NT2/D1 (cell line): ENCODE measurements at regions not wholly inside any gene's neighbourhood (a gene's known extent, or its start where the extent isn't known, plus 50 kb on each side); places are given as distances from the start of the nearest gene placed in this dataset.

ENCODE experiments used
- SUZ12 ChIP-seq: IDR thresholded peaks from 2 replicates; pipeline ENCODE4 v1.6.1; 2011; ENCODE audit not compliant: insufficient read length, insufficient read depth; ENCODE audit errors: extremely low read depth
- YY1 ChIP-seq: IDR thresholded peaks from 2 replicates; pipeline ENCODE4 v1.6.1; 2011; ENCODE audit not compliant: insufficient read length, insufficient read depth
- ZNF274 ChIP-seq: IDR thresholded peaks from 2 replicates; pipeline ENCODE4 v1.6.1; 2011; ENCODE audit warnings: mild to moderate bottlenecking, low read depth, low read length

- TF ChIP-seq SUZ12 (no peak), YY1 (no peak), ZNF274 (no peak)
These were observed 132.1 kb downstream of the DYRK2 start for GRCh38 chr12:67780580-67781084.
